Testis (tissue), 2 donors: ENCODE measurements at regions not wholly inside any gene's neighbourhood (a gene's known extent, or its start where the extent isn't known, plus 50 kb on each side); places are given as distances from the start of the nearest gene placed in this dataset.

Source experiments
- CTCF ChIP-seq, 3 experiments: fragments of 450-650 bp in 2 of 3; fragments of 200-600 bp in 1 of 3; sonication (generic) in 1 of 3; IDR thresholded peaks; one replicate each; pipeline ENCODE4 v1.5.1; 2016 to 2019; ENCODE audit warnings: antibody characterized with exemption in 3 of 3, mild to moderate bottlenecking in 2 of 3, moderate library complexity in 1 of 3
- POLR2A ChIP-seq: fragments of 450-650 bp; IDR thresholded peaks from one replicate; pipeline ENCODE4 v1.6.1; 2017; ENCODE audit warnings: antibody characterized with exemption, mild to moderate bottlenecking, moderate library complexity

DNA sequence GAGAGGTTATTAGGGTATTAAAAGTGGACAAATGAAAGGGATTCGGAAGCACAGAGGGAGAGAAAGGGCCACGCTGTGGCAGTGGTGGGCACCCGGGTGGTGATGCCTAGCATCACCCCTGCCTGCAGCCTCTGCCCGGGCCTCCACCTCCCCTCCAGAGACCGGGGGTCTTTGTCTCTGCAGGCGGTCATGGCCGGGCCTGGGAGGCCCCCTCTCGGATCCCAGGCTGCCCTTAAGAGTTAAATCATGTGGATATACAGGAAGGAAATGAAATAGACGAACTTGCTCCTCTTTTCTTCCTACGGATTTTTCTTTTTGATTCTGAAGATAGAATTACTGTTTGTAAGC lies 319.6 kb downstream of the ZNF536 start:
- TF ChIP-seq CTCF (IDR thresholded peaks at IDR 0.05) (no peak), POLR2A (no peak)
